NB4 (cell line): ENCODE measurements at regions not wholly inside any gene's neighbourhood (a gene's known extent, or its start where the extent isn't known, plus 50 kb on each side); places are given as distances from the start of the nearest gene placed in this dataset.

ENCODE experiments used
- DNase-seq: peaks from one replicate; pipeline ENCODE4 v3.0.0; 2010; ENCODE audit warnings: low read depth
- H3K4me3 ChIP-seq: one replicate; pipeline ENCODE4 v1.5.1; 2011; ENCODE audit warnings: mild to moderate bottlenecking, low read depth, low read length, moderate library complexity
- MYC ChIP-seq: IDR thresholded peaks from 2 replicates; pipeline ENCODE4 v1.6.1; 2011; ENCODE audit warnings: low read depth, low read length
- POLR2A ChIP-seq: IDR thresholded peaks from 2 replicates; pipeline ENCODE4 v1.6.1; 2011; ENCODE audit warnings: mild to moderate bottlenecking; ENCODE audit not compliant: insufficient read length; ENCODE audit errors: extremely low read depth
- TF ChIP-seq, protein P1 (sequence below): IDR thresholded peaks from 2 replicates; pipeline ENCODE4 v1.6.1; 2011; ENCODE audit warnings: low read depth, low read length
- TF ChIP-seq, protein P2 (sequence below): IDR thresholded peaks from one replicate; pipeline ENCODE4 v1.5.1; 2012; ENCODE audit warnings: low read depth, low read length

DNA sequence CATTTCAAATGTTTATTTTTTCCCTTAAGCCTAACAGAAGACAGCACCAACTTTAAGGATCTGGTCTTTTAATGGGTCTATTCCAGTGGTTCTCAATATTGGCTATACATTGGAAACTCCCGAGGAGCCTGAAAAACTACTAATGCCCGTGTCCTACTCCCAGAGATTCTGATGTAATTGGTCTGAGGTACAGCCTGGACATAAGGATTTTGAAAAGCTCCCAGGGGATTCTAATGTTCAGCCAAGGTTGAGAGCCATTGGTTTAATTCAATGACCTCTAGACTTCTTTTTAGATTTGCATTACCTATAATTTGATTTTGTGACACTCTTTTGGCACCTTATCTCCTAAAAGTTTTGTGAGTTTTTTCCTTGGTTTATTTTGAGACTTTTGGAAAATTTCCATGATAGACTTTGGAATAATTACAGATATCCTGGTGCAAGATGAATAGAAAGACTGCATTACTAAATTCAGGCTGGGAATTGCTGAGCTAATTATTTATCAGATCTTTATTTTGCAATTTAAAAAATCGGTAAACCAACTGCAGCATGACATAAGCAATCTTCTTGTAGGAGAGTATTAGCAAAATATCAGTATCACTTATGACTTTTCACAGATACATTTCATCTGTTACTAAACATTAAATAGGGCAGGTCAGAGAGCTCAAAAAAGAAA, 91.5 kb upstream of the ELL2 start:
- no peak for DNase-seq
- TF ChIP-seq, protein P1, sequence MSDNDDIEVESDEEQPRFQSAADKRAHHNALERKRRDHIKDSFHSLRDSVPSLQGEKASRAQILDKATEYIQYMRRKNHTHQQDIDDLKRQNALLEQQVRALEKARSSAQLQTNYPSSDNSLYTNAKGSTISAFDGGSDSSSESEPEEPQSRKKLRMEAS: no peak
- TF ChIP-seq, protein P2, sequence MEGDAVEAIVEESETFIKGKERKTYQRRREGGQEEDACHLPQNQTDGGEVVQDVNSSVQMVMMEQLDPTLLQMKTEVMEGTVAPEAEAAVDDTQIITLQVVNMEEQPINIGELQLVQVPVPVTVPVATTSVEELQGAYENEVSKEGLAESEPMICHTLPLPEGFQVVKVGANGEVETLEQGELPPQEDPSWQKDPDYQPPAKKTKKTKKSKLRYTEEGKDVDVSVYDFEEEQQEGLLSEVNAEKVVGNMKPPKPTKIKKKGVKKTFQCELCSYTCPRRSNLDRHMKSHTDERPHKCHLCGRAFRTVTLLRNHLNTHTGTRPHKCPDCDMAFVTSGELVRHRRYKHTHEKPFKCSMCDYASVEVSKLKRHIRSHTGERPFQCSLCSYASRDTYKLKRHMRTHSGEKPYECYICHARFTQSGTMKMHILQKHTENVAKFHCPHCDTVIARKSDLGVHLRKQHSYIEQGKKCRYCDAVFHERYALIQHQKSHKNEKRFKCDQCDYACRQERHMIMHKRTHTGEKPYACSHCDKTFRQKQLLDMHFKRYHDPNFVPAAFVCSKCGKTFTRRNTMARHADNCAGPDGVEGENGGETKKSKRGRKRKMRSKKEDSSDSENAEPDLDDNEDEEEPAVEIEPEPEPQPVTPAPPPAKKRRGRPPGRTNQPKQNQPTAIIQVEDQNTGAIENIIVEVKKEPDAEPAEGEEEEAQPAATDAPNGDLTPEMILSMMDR: no peak
- TF ChIP-seq MYC (no peak), POLR2A (no peak)
- H3K4me3 ChIP-seq: no peak overlapping the region

DNA sequence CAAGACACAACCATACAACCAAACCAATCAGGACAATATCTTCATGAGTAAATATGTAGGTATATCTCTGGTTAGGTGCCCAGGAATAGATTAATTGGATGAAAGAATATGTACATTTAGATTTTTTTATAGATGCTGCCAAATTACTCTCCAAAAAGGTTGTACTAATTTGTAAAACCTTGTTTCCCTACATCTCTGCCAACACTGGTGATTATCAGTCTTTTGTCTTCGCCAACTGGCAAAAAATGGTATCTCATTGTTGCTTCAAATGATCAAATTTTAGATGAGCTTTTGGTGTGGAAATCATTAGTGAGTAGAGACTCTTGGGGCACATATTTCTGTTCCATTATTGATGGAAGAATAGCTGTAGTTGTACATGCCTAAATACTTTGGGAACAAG, 90.7 kb upstream of the ELL2 start:
- H3K4me3 ChIP-seq: no peak overlapping the region
- no peak for TF ChIP-seq MYC
- TF ChIP-seq, protein P2: no peak
- TF ChIP-seq, protein P1: no peak
- no peak for TF ChIP-seq POLR2A
- no peak for DNase-seq

DNA sequence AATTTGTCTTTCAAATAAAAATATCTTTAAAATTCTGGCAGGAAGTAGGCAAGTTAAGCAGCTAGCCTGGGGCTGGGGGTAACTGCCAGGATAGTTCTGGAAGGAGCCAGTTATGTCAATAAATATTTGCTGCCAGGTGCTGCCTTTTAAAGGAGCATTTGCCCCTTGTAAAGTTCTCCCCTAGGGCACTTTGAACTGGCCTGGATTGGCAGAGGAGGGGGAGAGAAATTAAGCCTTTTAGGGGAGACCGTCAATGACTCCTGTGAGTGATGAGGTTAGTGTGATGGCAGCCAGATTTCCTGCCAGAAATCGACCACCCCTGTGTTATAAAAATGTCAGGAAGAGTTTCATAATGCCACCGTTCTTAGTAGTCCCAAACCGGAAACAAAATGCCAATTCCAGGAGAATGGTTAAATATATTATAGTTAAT, 89.8 kb upstream of the ELL2 start:
- no peak overlapping the region for H3K4me3 ChIP-seq
- DNase-seq: no peak
- TF ChIP-seq, protein P2: no peak
- TF ChIP-seq, protein P1: no peak
- no peak for TF ChIP-seq MYC
- TF ChIP-seq POLR2A: no peak

DNA sequence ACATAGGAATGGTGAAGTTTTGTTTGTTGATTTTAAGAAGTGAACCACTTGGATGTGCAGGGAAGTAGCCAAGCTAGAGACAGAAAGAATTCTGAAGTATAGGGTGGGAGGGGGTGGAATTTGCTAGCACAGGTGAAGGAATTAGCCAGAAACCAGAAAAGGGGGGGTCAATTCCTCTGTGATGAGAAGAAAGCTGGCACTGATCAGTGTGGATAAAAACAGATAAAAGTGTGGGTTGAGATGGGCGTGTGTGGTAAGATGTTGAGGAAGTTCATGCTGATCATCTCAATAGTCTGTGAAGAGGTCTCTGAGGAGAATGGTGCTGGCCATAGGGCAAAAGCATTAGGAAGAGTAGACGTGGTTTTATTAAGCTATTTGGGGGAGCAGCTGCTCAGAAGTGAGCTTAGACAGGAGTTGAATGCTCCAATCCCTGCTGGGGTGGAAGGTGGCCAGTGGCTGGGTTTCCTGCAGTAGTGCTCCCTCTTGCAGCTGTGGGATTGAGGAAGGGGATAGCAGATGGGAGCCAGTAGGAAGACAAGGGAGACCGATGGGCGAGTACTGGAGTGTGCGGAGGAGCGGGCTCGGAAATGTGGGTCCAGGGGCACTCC, 88.7 kb upstream of the ELL2 start:
- no peak for TF ChIP-seq MYC
- TF ChIP-seq, protein P1: no peak
- TF ChIP-seq, protein P2: no peak
- TF ChIP-seq POLR2A: no peak
- no peak for DNase-seq
- H3K4me3 ChIP-seq: no peak overlapping the region

DNA sequence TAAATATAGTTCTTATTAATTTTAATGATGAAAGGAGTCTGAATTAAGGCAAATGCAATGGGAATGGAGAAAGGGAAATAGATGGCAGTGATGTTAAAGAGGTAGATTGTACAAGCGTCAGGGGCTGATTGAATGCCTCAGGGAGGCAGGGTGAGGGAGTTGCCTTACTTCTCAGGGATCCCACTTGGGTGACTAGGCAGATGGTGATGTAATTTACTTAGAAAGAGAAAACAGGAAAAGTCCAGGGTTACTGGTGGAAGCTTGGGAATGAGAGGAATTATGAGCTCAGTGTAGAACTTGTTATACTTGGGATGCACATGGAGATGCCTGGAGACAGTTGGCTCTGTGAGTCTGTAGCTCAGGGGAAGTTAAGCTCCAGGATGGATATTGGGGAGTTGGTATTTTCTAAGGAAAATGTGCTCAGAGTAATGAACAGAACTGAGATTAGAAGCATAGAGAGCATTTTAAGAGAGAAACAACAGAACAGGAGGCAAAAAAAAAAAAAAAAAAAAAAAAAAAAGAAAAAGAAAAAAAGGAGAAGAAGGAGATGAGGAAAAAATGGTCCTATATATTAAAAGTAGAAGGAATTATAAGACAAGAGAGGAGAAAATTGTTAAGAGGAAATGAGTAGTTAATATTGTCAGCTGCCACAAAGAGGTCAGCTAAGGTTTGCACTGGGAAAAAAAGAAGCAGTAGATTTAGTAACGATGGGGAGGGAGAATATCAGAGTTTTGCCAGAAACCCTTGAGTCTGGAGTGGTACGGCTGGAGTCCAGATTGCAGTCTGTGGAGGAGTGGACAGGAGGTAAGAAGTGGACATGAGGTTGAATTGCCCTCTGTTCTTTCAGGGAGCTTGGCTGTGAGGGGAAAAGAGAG, 88.0 kb upstream of the ELL2 start:
- TF ChIP-seq MYC (no peak), POLR2A (no peak)
- TF ChIP-seq, protein P2: no peak
- TF ChIP-seq, protein P1: no peak
- no peak overlapping the region for H3K4me3 ChIP-seq
- no peak for DNase-seq
